ENCODE measurements at regions not wholly inside any gene's neighbourhood (a gene's known extent, or its start where the extent isn't known, plus 50 kb on each side); places are given as distances from the start of the nearest gene placed in this dataset.

DNA sequence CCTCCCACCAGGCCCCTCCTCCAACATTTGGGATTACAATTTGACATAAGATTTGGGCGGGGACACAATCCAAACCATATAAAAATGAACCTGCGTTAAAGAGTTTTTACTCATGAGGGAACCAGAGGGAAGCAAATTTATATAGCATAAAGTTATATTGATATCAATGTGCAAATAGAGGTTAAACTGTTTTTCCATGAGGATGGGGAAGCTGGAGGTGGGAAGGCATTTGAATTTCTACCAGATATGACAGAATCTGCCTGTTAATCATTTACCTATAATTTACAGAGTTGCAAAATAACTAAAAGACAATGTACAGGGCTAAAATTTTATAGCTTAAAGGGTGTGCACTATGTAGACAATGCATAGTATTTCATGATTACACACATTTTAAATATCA is 322.0 kb upstream of the FKBP1C start:
- H3K36me3 ChIP-seq = no peaks in the 10 kb centered on the region
- H3K4me3 Mint-ChIP-seq = no peak overlapping the region
- no peak overlapping the region for H3K27ac Mint-ChIP-seq
- H2AFZ ChIP-seq (replicated peaks) = no peak overlapping the region
- no peaks in the 10 kb centered on the region for H3K36me3 Mint-ChIP-seq
- no peaks in the 10 kb centered on the region for H3K9me3 Mint-ChIP-seq
- H3K4me1 ChIP-seq = no peaks in the 10 kb centered on the region
- DNase-seq (ENCODE audit: low spot score) = no peak
- no peaks in the 10 kb centered on the region for H3K27me3 Mint-ChIP-seq (ENCODE audit: insufficient read depth, low read depth)
- no peaks in the 10 kb centered on the region for H3K9me3 ChIP-seq (ENCODE audit: low read depth)
- no peak overlapping the region for H3K27ac ChIP-seq
- H3K79me2 ChIP-seq (ENCODE audit: low read depth) = no peaks in the 10 kb centered on the region
- H3K27me3 ChIP-seq = no peaks in the 10 kb centered on the region
- no peak overlapping the region for H3K4me2 ChIP-seq
- H3K4me3 ChIP-seq = no peak overlapping the region
- H3K9ac ChIP-seq = no peak overlapping the region
- H4K20me1 ChIP-seq (ENCODE audit: low read depth) = no peaks in the 10 kb centered on the region
- no peaks in the 10 kb centered on the region for H3F3A ChIP-seq (ENCODE audit: low read depth)
- TF ChIP-seq EZH2phosphoT487 (IDR thresholded peaks at IDR 0.05) (no peak), EZH2 (IDR thresholded peaks at IDR 0.05) (no peak)
- TF ChIP-seq, protein P1, sequence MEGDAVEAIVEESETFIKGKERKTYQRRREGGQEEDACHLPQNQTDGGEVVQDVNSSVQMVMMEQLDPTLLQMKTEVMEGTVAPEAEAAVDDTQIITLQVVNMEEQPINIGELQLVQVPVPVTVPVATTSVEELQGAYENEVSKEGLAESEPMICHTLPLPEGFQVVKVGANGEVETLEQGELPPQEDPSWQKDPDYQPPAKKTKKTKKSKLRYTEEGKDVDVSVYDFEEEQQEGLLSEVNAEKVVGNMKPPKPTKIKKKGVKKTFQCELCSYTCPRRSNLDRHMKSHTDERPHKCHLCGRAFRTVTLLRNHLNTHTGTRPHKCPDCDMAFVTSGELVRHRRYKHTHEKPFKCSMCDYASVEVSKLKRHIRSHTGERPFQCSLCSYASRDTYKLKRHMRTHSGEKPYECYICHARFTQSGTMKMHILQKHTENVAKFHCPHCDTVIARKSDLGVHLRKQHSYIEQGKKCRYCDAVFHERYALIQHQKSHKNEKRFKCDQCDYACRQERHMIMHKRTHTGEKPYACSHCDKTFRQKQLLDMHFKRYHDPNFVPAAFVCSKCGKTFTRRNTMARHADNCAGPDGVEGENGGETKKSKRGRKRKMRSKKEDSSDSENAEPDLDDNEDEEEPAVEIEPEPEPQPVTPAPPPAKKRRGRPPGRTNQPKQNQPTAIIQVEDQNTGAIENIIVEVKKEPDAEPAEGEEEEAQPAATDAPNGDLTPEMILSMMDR (IDR thresholded peaks at IDR 0.05) = no peak
- H3K4me1 Mint-ChIP-seq = no peaks in the 10 kb centered on the region

- no peak overlapping the region for H3K4me3 ChIP-seq
- H3K27ac ChIP-seq = no peak overlapping the region
- Mint-ChIP-seq H3K36me3 (no peaks in the 10 kb centered on the region), H3K9me3 (no peaks in the 10 kb centered on the region), H3K4me3 (no peak overlapping the region), H3K4me1 (no peaks in the 10 kb centered on the region), H3K27ac (no peak overlapping the region), H3K27me3 (ENCODE audit: insufficient read depth, low read depth) (no peaks in the 10 kb centered on the region)
- H3F3A ChIP-seq (ENCODE audit: low read depth) = no peaks in the 10 kb centered on the region
- H2AFZ ChIP-seq (replicated peaks) = no peak overlapping the region
- H3K9me3 ChIP-seq (ENCODE audit: low read depth) = no peaks in the 10 kb centered on the region
- TF ChIP-seq EZH2 (IDR thresholded peaks at IDR 0.05) = no peak
- TF ChIP-seq, protein P1 (IDR thresholded peaks at IDR 0.05) = peak; percentile 74
- no peak for TF ChIP-seq EZH2phosphoT487 (IDR thresholded peaks at IDR 0.05)
- DNase-seq (ENCODE audit: low spot score) = peak; percentile 24
- no peaks in the 10 kb centered on the region for H3K4me1 ChIP-seq
- no peaks in the 10 kb centered on the region for H3K27me3 ChIP-seq
- H3K79me2 ChIP-seq (ENCODE audit: low read depth) = no peaks in the 10 kb centered on the region
- no peak overlapping the region for H3K4me2 ChIP-seq
- no peaks in the 10 kb centered on the region for H3K36me3 ChIP-seq
- no peaks in the 10 kb centered on the region for H4K20me1 ChIP-seq (ENCODE audit: low read depth)
- H3K9ac ChIP-seq = no peak overlapping the region
These were observed 320.1 kb upstream of the FKBP1C start for GRCh38 chr6:62891065-62891647.

DNA sequence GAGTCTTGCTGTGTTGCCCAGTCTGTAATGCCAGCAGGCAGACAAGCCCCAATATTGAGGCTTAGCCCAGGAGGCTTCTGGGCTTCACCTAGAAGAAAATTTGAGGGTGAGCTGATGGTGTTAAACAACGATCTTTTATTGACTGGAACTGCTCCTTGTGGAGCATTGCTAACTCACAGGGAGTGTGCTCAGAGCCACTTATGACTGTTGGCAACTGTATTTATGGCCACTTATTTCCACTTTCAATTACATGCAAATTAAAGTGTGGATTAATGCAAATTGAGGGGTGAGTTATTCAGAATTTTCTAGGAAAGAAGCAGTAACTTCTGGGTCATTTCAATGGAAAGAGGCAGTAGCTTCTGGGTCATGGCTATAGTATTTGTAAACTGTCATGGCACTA is 317.2 kb upstream of the FKBP1C start:
- no peaks in the 10 kb centered on the region for H4K20me1 ChIP-seq (ENCODE audit: low read depth)
- no peaks in the 10 kb centered on the region for H3K27me3 ChIP-seq
- H2AFZ ChIP-seq (replicated peaks) = no peak overlapping the region
- Mint-ChIP-seq H3K27me3 (ENCODE audit: insufficient read depth, low read depth) (no peaks in the 10 kb centered on the region), H3K9me3 (no peaks in the 10 kb centered on the region), H3K4me3 (no peak overlapping the region), H3K36me3 (no peaks in the 10 kb centered on the region), H3K4me1 (no peaks in the 10 kb centered on the region), H3K27ac (no peak overlapping the region)
- DNase-seq (ENCODE audit: low spot score) = no peak
- H3K4me2 ChIP-seq = no peak overlapping the region
- no peak overlapping the region for H3K27ac ChIP-seq
- H3K79me2 ChIP-seq (ENCODE audit: low read depth) = no peaks in the 10 kb centered on the region
- TF ChIP-seq EZH2phosphoT487 (IDR thresholded peaks at IDR 0.05) (no peak), EZH2 (IDR thresholded peaks at IDR 0.05) (no peak)
- TF ChIP-seq, protein P1 (IDR thresholded peaks at IDR 0.05) = no peak
- H3K9me3 ChIP-seq (ENCODE audit: low read depth) = no peaks in the 10 kb centered on the region
- H3K9ac ChIP-seq = no peak overlapping the region
- H3K36me3 ChIP-seq = no peaks in the 10 kb centered on the region
- no peaks in the 10 kb centered on the region for H3F3A ChIP-seq (ENCODE audit: low read depth)
- no peak overlapping the region for H3K4me3 ChIP-seq
- no peaks in the 10 kb centered on the region for H3K4me1 ChIP-seq

All from neural progenitor cell (in vitro differentiated cells).